Endothelial cell of umbilical vein (primary cell): ENCODE measurements at regions not wholly inside any gene's neighbourhood (a gene's known extent, or its start where the extent isn't known, plus 50 kb on each side); places are given as distances from the start of the nearest gene placed in this dataset.

Experiments used
- BruUV-seq: library from RNA; stranded (reverse); fragments of 400-500 nt; replicated peaks from 2 replicates; lab custom pipeline; 2021; lab: Mats Ljungman, UMichigan
- CTCF ChIA-PET: fragments of 300-600, 350-600 bp; sonication (Branson Sonifier 250); formaldehyde crosslinking; loops from one replicate; lab custom pipeline; 2021; ENCODE audit warnings: antibody characterized with exemption, inconsistent platforms; lab: Charles Lee
- POLR2A ChIA-PET: fragments of 300-600, 350-600 bp; sonication (Branson Sonifier 250); formaldehyde crosslinking; loops from one replicate; lab custom pipeline; 2021; ENCODE audit warnings: antibody characterized with exemption, inconsistent platforms; lab: Charles Lee
- DNase-seq: peaks from one replicate; pipeline ENCODE4 v3.0.0-alpha.2; 2011; ENCODE audit warnings: low read depth, low spot score
- FAIRE-seq: peaks from 2 replicates; lab custom pipeline; 2011; peaks lifted over from hg19 to GRCh38; lab: Jason Lieb, UNC
- H2AFZ ChIP-seq: 2 replicates; pipeline ENCODE4 v1.6.0; 2012; ENCODE audit warnings: low read depth, low read length, control low read depth, inconsistent platforms
- H3K27ac ChIP-seq: 2 replicates; pipeline ENCODE4 v1.5.1; 2011; ENCODE audit warnings: low read depth, mild to moderate bottlenecking, control low read depth, low read length, moderate library complexity; ENCODE audit not compliant: insufficient read depth
- H3K27me3 ChIP-seq, 2 experiments: 2 replicates each; pipeline versions ENCODE4 v1.6.0 to v1.6.1; 2011; ENCODE audit warnings: low read length in 2 of 2, mixed read lengths in 1 of 2; ENCODE audit not compliant: control insufficient read depth in 2 of 2, insufficient read depth in 2 of 2
- H3K36me3 ChIP-seq, 2 experiments: 2 replicates in 1 of 2; 3 replicates in 1 of 2; pipeline ENCODE4 v1.5.1; 2011; ENCODE audit warnings: low read length in 2 of 2, mild to moderate bottlenecking in 1 of 2, moderate library complexity in 1 of 2; ENCODE audit not compliant: control insufficient read depth in 2 of 2, insufficient read depth in 2 of 2; ENCODE audit errors: extremely low read depth in 1 of 2
- H3K4me1 ChIP-seq: 3 replicates; pipeline ENCODE4 v1.5.1; 2011; ENCODE audit warnings: mild to moderate bottlenecking, low read length; ENCODE audit not compliant: control insufficient read depth, insufficient read depth; ENCODE audit errors: extremely low read depth
- H3K4me2 ChIP-seq: 2 replicates; pipeline ENCODE4 v1.6.1; 2011; ENCODE audit warnings: low read length, control low read depth, mixed read lengths; ENCODE audit not compliant: insufficient read depth
- H3K4me3 ChIP-seq, 3 experiments: fragments of 200-600 bp in 1 of 3; sonication (generic), shearing (Covaris generic) in 1 of 3; replicated peaks in 1 of 3; 2 replicates each; pipeline ENCODE4 v1.5.1; 2011 to 2016; ENCODE audit warnings: control low read depth in 3 of 3, low read length in 3 of 3, mild to moderate bottlenecking in 2 of 3, inconsistent platforms in 1 of 3, low read depth in 1 of 3, moderate library complexity in 1 of 3; ENCODE audit not compliant: insufficient read depth in 1 of 3
- H3K79me2 ChIP-seq: 2 replicates; pipeline ENCODE4 v1.6.0; 2012; ENCODE audit warnings: low read length, inconsistent platforms; ENCODE audit not compliant: control insufficient read depth, insufficient read depth
- H3K9ac ChIP-seq: replicated peaks from 2 replicates; pipeline ENCODE3; 2011; ENCODE audit warnings: low read length, control low read depth; ENCODE audit not compliant: insufficient read depth; ENCODE audit errors: extremely low read depth
- H3K9me1 ChIP-seq: replicated peaks from 3 replicates; pipeline ENCODE4 v1.6.0; 2011; ENCODE audit warnings: mild to moderate bottlenecking, low read length; ENCODE audit not compliant: control insufficient read depth, insufficient read depth; ENCODE audit errors: extremely low read depth
- H3K9me3 ChIP-seq: replicated peaks from 2 replicates; pipeline ENCODE4 v1.5.1; 2012; ENCODE audit warnings: low read length, inconsistent platforms; ENCODE audit not compliant: control insufficient read depth, insufficient read depth
- H4K20me1 ChIP-seq: replicated peaks from 2 replicates; pipeline ENCODE3; 2011; ENCODE audit warnings: mild to moderate bottlenecking, low read length; ENCODE audit not compliant: control insufficient read depth, insufficient read depth; ENCODE audit errors: extremely low read depth
- CTCF ChIP-seq, 2 donors: IDR thresholded peaks; 1 replicate in 1 of 2; 2 replicates in 1 of 2; pipeline ENCODE4 v1.5.1; 2011; ENCODE audit warnings: low read length in 2 of 2, mild to moderate bottlenecking in 2 of 2, moderate library complexity in 2 of 2, control low read depth in 1 of 2, inconsistent platforms in 1 of 2, low read depth in 1 of 2; ENCODE audit not compliant: insufficient read depth in 1 of 2; ENCODE audit errors: extremely low read depth in 1 of 2
- EZH2 ChIP-seq: IDR thresholded peaks from 2 replicates; pipeline ENCODE4 v1.6.1; 2012; ENCODE audit warnings: borderline replicate concordance, low read depth, mild to moderate bottlenecking, moderate library complexity, low read length, inconsistent platforms; ENCODE audit not compliant: severe bottlenecking
- GATA2 ChIP-seq: IDR thresholded peaks from 2 replicates; pipeline ENCODE4 v1.7.0; 2011; ENCODE audit warnings: low read depth, mild to moderate bottlenecking, moderate library complexity, mixed read lengths, low read length; ENCODE audit not compliant: insufficient read length, insufficient read depth
- JUN ChIP-seq: IDR thresholded peaks from 2 replicates; pipeline ENCODE4 v1.6.1; 2011; ENCODE audit warnings: borderline replicate concordance, low read depth; ENCODE audit not compliant: insufficient read length, insufficient read depth
- MAX ChIP-seq: IDR thresholded peaks from 2 replicates; pipeline ENCODE4 v1.6.1; 2011; ENCODE audit not compliant: insufficient read depth, insufficient read length
- POLR2A ChIP-seq: IDR thresholded peaks from 2 replicates; pipeline ENCODE4 v1.6.1; 2012; ENCODE audit warnings: low read depth, mild to moderate bottlenecking, control low read depth, low read length
- POLR2AphosphoS5 ChIP-seq: IDR thresholded peaks from 2 replicates; pipeline ENCODE4 v1.6.1; 2012; ENCODE audit warnings: low read depth, mild to moderate bottlenecking, control low read depth, low read length, moderate library complexity; ENCODE audit not compliant: insufficient read depth
- dilution Hi-C: fragments of 300-500 bp; cut with MboI; formaldehyde crosslinking; loops from one replicate; pipeline ENCODE4 v1.15.0; 2019; ENCODE audit warnings: low sequenced_read_pairs; ENCODE audit not compliant: extremely low pct_ligation_motif_present
- intact Hi-C: fragments of 100-400 bp; cut with micrococcal nuclease; formaldehyde crosslinking; loops from one replicate; pipeline ENCODE4 v1.10.0; 2022

- peak overlapping the region; percentile 18 for H3K4me2 ChIP-seq
These were observed 55.0 kb downstream of the CLDN34 start for GRCh38 chrX:10022273-10022541.

GRCh38 chrX:10022580-10023245 is 55.6 kb downstream of the CLDN34 start:
- Histone ChIP-seq H3K4me1 (peaks cover 52% of the 10 kb centered on the region), H3K27me3 (no peaks in the 10 kb centered on the region), H3K9me1 (no peaks in the 10 kb centered on the region), H3K4me2 (peak overlapping the region; percentile 62), H3K9me3 (no peaks in the 10 kb centered on the region), H4K20me1 (no peaks in the 10 kb centered on the region), H3K79me2 (peaks cover 88% of the 10 kb centered on the region), H3K9ac (peak overlapping the region; percentile 46), H3K4me3 (peak overlapping the region in 1 of 3 experiments; percentile 2), H3K27ac (peak overlapping the region; percentile 80), H3K36me3 (no peaks in the 10 kb centered on the region), H2AFZ (no peak overlapping the region)
- ChIA-PET POLR2A (interaction anchor here (1.1 kb wide), 1 partner anchor 23 kb away, joined by 4 read pairs; no protein-coding TSS in a partner anchor), CTCF (no interaction called here)
- dilution Hi-C loops (no loop called here), intact Hi-C loops (loop anchor here (2.0 kb wide), 1 partner anchor 62 kb away; no protein-coding TSS in a partner anchor)
- peak; percentile 99 for FAIRE-seq
- no TSS peak for BruUV-seq
- TF ChIP-seq POLR2AphosphoS5 (peak; percentile 54), JUN (no peak), CTCF (IDR thresholded peaks at IDR 0.05; ENCODE audit: extremely low read depth in 1 of 2, insufficient read depth in 1 of 2, low read depth in 1 of 2, low read length in 2 of 2) (no peak), GATA2 (peak; percentile 57), POLR2A (peak; percentile 37)
- peak; percentile 83 for DNase-seq

More at GRCh38 chrX:10022273-10022541, 55.0 kb downstream of the CLDN34 start:
- peak overlapping the region; percentile 80 for H3K27ac ChIP-seq
- no peak for DNase-seq
- ChIA-PET POLR2A (no interaction called here), CTCF (no interaction called here)
- H4K20me1 ChIP-seq: no peaks in the 10 kb centered on the region
- H3K9ac ChIP-seq: peak overlapping the region; percentile 29
- H3K9me1 ChIP-seq: no peaks in the 10 kb centered on the region
- H3K9me3 ChIP-seq: no peaks in the 10 kb centered on the region
- intact Hi-C loops: loop anchor here (2.0 kb wide), 1 partner anchor 63 kb away; no protein-coding TSS in a partner anchor
- BruUV-seq: no TSS peak
- dilution Hi-C loops: no loop called here
- H3K4me3 ChIP-seq: no peak overlapping the region
- TF ChIP-seq EZH2 (no peak), GATA2 (no peak), MAX (no peak)
- peaks cover 57% of the 10 kb centered on the region for H3K4me1 ChIP-seq
- no peaks in the 10 kb centered on the region for H3K36me3 ChIP-seq
- peaks cover 88% of the 10 kb centered on the region for H3K79me2 ChIP-seq
- no peaks in the 10 kb centered on the region for H3K27me3 ChIP-seq
- no peak for FAIRE-seq
- H2AFZ ChIP-seq: no peak overlapping the region
